T47D (cell line): ENCODE measurements at regions not wholly inside any gene's neighbourhood (a gene's known extent, or its start where the extent isn't known, plus 50 kb on each side); places are given as distances from the start of the nearest gene placed in this dataset.

Experiments
- DNase-seq, 2 experiments: peaks; one replicate each; pipeline versions ENCODE4 v3.0.0 to v3.0.0-alpha.2; 2011 to 2012; ENCODE audit warnings: low read depth in 1 of 2, low spot score in 1 of 2
- JUND ChIP-seq: IDR thresholded peaks from 2 replicates; pipeline ENCODE4 v1.6.1; 2012; ENCODE audit warnings: low read depth
- in situ Hi-C: cut with HindIII; loops from 2 replicates; pipeline ENCODE4 v1.10.0; 2016; ENCODE audit warnings: low sequenced_read_pairs, low pct_unique_long_range_greater_than_20kb

- in situ Hi-C loops, result no loop called here
- no peak for TF ChIP-seq JUND
- DNase-seq, result no peak
These were observed 426.4 kb downstream of the PDGFC start for GRCh38 chr4:156545003-156545785.

- TF ChIP-seq JUND, result no peak
- DNase-seq, result no peak
- in situ Hi-C loops, result no loop called here
These were observed 432.2 kb downstream of the PDGFC start for GRCh38 chr4:156539376-156539775.

GRCh38 chr4:156538651-156539257 lies 432.8 kb downstream of the PDGFC start:
- no peak for TF ChIP-seq JUND
- in situ Hi-C loops, result no loop called here
- DNase-seq, result peak in 1 of 2 experiments; percentile 3

- in situ Hi-C loops, result no loop called here
- TF ChIP-seq JUND, result no peak
- DNase-seq, result no peak
These were observed 433.4 kb downstream of the PDGFC start for GRCh38 chr4:156538210-156538609.

GRCh38 chr4:156537286-156537685 lies 434.3 kb downstream of the PDGFC start:
- no peak for TF ChIP-seq JUND
- DNase-seq, result no peak
- in situ Hi-C loops, result no loop called here

GRCh38 chr4:156536661-156537060 lies 434.9 kb downstream of the PDGFC start:
- TF ChIP-seq JUND, result no peak
- no peak for DNase-seq
- in situ Hi-C loops, result no loop called here

GRCh38 chr4:156534205-156534604 lies 437.4 kb downstream of the PDGFC start:
- in situ Hi-C loops, result no loop called here
- no peak for TF ChIP-seq JUND
- no peak for DNase-seq

- in situ Hi-C loops, result no loop called here
These were observed 443.4 kb downstream of the PDGFC start for GRCh38 chr4:156528216-156528615.

GRCh38 chr4:156527237-156527993 lies 444.2 kb downstream of the PDGFC start:
- DNase-seq, result no peak
- in situ Hi-C loops, result no loop called here
- no peak for TF ChIP-seq JUND

More at GRCh38 chr4:156528216-156528615, 443.4 kb downstream of the PDGFC start:
- TF ChIP-seq JUND, result no peak
- no peak for DNase-seq

GRCh38 chr4:156523991-156524390 lies 447.6 kb downstream of the PDGFC start:
- TF ChIP-seq JUND, result no peak
- in situ Hi-C loops, result no loop called here
- no peak for DNase-seq

- no peak for DNase-seq
- TF ChIP-seq JUND, result no peak
- in situ Hi-C loops, result no loop called here
These were observed 448.1 kb downstream of the PDGFC start for GRCh38 chr4:156523492-156523891.

GRCh38 chr4:156521631-156522030 lies 450.0 kb downstream of the PDGFC start:
- in situ Hi-C loops, result no loop called here
- no peak for DNase-seq
- no peak for TF ChIP-seq JUND

- in situ Hi-C loops, result no loop called here
- DNase-seq, result no peak
- no peak for TF ChIP-seq JUND
These were observed 453.6 kb downstream of the PDGFC start for GRCh38 chr4:156517956-156518355.
